CD14-positive monocyte (primary cell): ENCODE measurements at regions not wholly inside any gene's neighbourhood (a gene's known extent, or its start where the extent isn't known, plus 50 kb on each side); places are given as distances from the start of the nearest gene placed in this dataset.

Source experiments
- DNase-seq, 3 donors: peaks; one replicate each; pipeline ENCODE4 v3.0.0-alpha.2; 2011 to 2022
- H2AFZ ChIP-seq: 2 replicates; pipeline ENCODE4 v1.6.0; 2012; ENCODE audit warnings: mild to moderate bottlenecking, low read depth, low read length, inconsistent platforms; ENCODE audit not compliant: insufficient read depth, poor library complexity, severe bottlenecking
- H3K27ac ChIP-seq, 2 donors: 1 replicate in 1 of 2; 2 replicates in 1 of 2; pipeline ENCODE4 v1.5.1; 2012 to 2013; ENCODE audit warnings: low read length in 2 of 2, control low read depth in 1 of 2, inconsistent platforms in 1 of 2, low read depth in 1 of 2, mild to moderate bottlenecking in 1 of 2
- H3K27me3 ChIP-seq, 2 donors: one replicate each; pipeline versions ENCODE4 v1.6.0 to v1.6.1; 2011 to 2013; ENCODE audit warnings: low read length in 2 of 2; ENCODE audit not compliant: control insufficient read depth in 2 of 2, insufficient read depth in 2 of 2
- H3K36me3 ChIP-seq, 2 donors: replicated peaks in 1 of 2; 1 replicate in 1 of 2; 2 replicates in 1 of 2; pipeline versions ENCODE4 v1.5.1 to v1.6.1; 2012 to 2013; ENCODE audit warnings: low read length in 2 of 2, control low read depth in 1 of 2, inconsistent platforms in 1 of 2, mild to moderate bottlenecking in 1 of 2; ENCODE audit not compliant: insufficient read depth in 2 of 2, control insufficient read depth in 1 of 2
- H3K4me1 ChIP-seq, 2 donors: 1 replicate in 1 of 2; 2 replicates in 1 of 2; pipeline versions ENCODE4 v1.5.1 to v1.6.1; 2012 to 2013; ENCODE audit warnings: low read length in 2 of 2, control low read depth in 1 of 2, inconsistent platforms in 1 of 2, mild to moderate bottlenecking in 1 of 2, moderate library complexity in 1 of 2; ENCODE audit not compliant: insufficient read depth in 2 of 2, control insufficient read depth in 1 of 2
- H3K4me2 ChIP-seq: replicated peaks from 2 replicates; pipeline ENCODE3; 2012; ENCODE audit warnings: low read length, moderate library complexity, mild to moderate bottlenecking; ENCODE audit not compliant: poor library complexity, severe bottlenecking; ENCODE audit errors: extremely low read depth
- H3K4me3 ChIP-seq, 3 experiments: fragments of 200-600 bp in 1 of 3; sonication (generic) in 1 of 3; replicated peaks in 1 of 3; 1 replicate in 2 of 3; 2 replicates in 1 of 3; pipeline ENCODE4 v1.5.1; 2011 to 2013; ENCODE audit warnings: low read length in 3 of 3, mild to moderate bottlenecking in 3 of 3, control low read depth in 2 of 3, low read depth in 2 of 3, inconsistent platforms in 1 of 3, moderate library complexity in 1 of 3
- H3K79me2 ChIP-seq: 2 replicates; pipeline ENCODE4 v1.6.0; 2012; ENCODE audit warnings: mild to moderate bottlenecking, control low read depth, inconsistent platforms, low read length, moderate library complexity; ENCODE audit not compliant: insufficient read depth
- H3K9ac ChIP-seq: 2 replicates; pipeline ENCODE4 v1.6.0; 2017; ENCODE audit warnings: low read length, mild to moderate bottlenecking; ENCODE audit not compliant: insufficient read depth, poor library complexity, severe bottlenecking
- H3K9me3 ChIP-seq, 2 donors: replicated peaks in 1 of 2; 1 replicate in 1 of 2; 2 replicates in 1 of 2; pipeline versions ENCODE4 v1.5.1 to v1.6.1; 2012 to 2013; ENCODE audit warnings: low read length in 2 of 2, control low read depth in 1 of 2; ENCODE audit not compliant: control insufficient read depth in 1 of 2, insufficient read depth in 1 of 2
- H4K20me1 ChIP-seq: 2 replicates; pipeline ENCODE4 v1.6.0; 2012; ENCODE audit warnings: mild to moderate bottlenecking, low read length, control low read depth, moderate library complexity; ENCODE audit not compliant: insufficient read depth
- H3K27ac Mint-ChIP-seq, 7 donors: one replicate each; pipeline ENCODE4 v1.8.0; 2020; ENCODE audit warnings: mild to moderate bottlenecking in 7 of 7, mixed read lengths in 7 of 7, moderate library complexity in 6 of 7, inconsistent platforms in 2 of 7
- H3K27me3 Mint-ChIP-seq, 3 donors: one replicate each; pipeline ENCODE4 v1.8.0; 2021 to 2022; ENCODE audit warnings: low read depth in 3 of 3, mild to moderate bottlenecking in 3 of 3, mixed read lengths in 3 of 3, moderate library complexity in 3 of 3, inconsistent platforms in 1 of 3
- H3K36me3 Mint-ChIP-seq, 2 donors: one replicate each; pipeline ENCODE4 v1.8.0; 2020; ENCODE audit warnings: mixed read lengths in 2 of 2, inconsistent platforms in 1 of 2, mild to moderate bottlenecking in 1 of 2
- H3K4me1 Mint-ChIP-seq: one replicate; pipeline ENCODE4 v1.8.0; 2020; ENCODE audit warnings: mild to moderate bottlenecking, mixed read lengths
- H3K4me3 Mint-ChIP-seq, 2 donors: one replicate each; pipeline ENCODE4 v1.8.0; 2020; ENCODE audit warnings: mild to moderate bottlenecking in 2 of 2, mixed read lengths in 2 of 2, moderate library complexity in 1 of 2
- H3K9me3 Mint-ChIP-seq, 7 donors: one replicate each; pipeline ENCODE4 v1.8.0; 2020 to 2022; ENCODE audit warnings: mixed read lengths in 7 of 7, mild to moderate bottlenecking in 6 of 7, moderate library complexity in 6 of 7, inconsistent platforms in 2 of 7
- CTCF ChIP-seq: fragments of 200-600 bp; IDR thresholded peaks from one replicate; pipeline ENCODE4 v1.8.0; 2022; ENCODE audit warnings: antibody characterized with exemption, mild to moderate bottlenecking
- WGBS: methylation state at CpG from one replicate; pipeline ENCODE4 v1.1.5; 2013; ENCODE audit warnings: missing lambda C conversion rate; ENCODE audit not compliant: insufficient coverage; 5-methylcytosine and 5-hydroxymethylcytosine counted together
- intact Hi-C, 2 donors: fragments of 100-400 bp; cut with micrococcal nuclease; formaldehyde crosslinking; loops; one replicate each; pipeline versions ENCODE4 v1.15.0 to v1.15.1; 2023

- intact Hi-C loops = no loop called here
- H3K9me3 Mint-ChIP-seq = peaks cover 0 to 2% (median 0%) of the 10 kb centered on the region in 7 donors
- no peak overlapping the region for H3K27ac Mint-ChIP-seq
- no peak for DNase-seq
- WGBS = no CpG with 5 or more reads among the region's 5 CpGs
- no peak overlapping the region for H3K27ac ChIP-seq
- H3K4me3 ChIP-seq = no peak overlapping the region
- no peak overlapping the region for H2AFZ ChIP-seq
- H3K4me1 Mint-ChIP-seq = no peaks in the 10 kb centered on the region
- TF ChIP-seq CTCF = no peak
- H3K4me1 ChIP-seq = no peaks in the 10 kb centered on the region
- H3K4me2 ChIP-seq = no peak overlapping the region
- no peaks in the 10 kb centered on the region for H4K20me1 ChIP-seq
- H3K36me3 ChIP-seq = no peaks in the 10 kb centered on the region
- H3K27me3 ChIP-seq = no peaks in the 10 kb centered on the region
- H3K79me2 ChIP-seq = no peaks in the 10 kb centered on the region
- no peak overlapping the region for H3K9ac ChIP-seq
- H3K9me3 ChIP-seq = no peaks in the 10 kb centered on the region
- H3K27me3 Mint-ChIP-seq = no peaks in the 10 kb centered on the region
- no peak overlapping the region for H3K4me3 Mint-ChIP-seq
- H3K36me3 Mint-ChIP-seq = no peaks in the 10 kb centered on the region
These were observed 937.8 kb upstream of the MANEA start for GRCh38 chr6:94639564-94639963.

- intact Hi-C loops = no loop called here
- no CpG with 5 or more reads among the region's 4 CpGs for WGBS
- no peak overlapping the region for H3K4me3 Mint-ChIP-seq
These were observed 940.5 kb upstream of the MANEA start for GRCh38 chr6:94636780-94637385.

More at GRCh38 chr6:94636780-94637385, 940.5 kb upstream of the MANEA start:
- H3K27ac Mint-ChIP-seq = no peak overlapping the region
- Histone ChIP-seq H3K27me3 (no peaks in the 10 kb centered on the region), H4K20me1 (no peaks in the 10 kb centered on the region), H3K36me3 (no peaks in the 10 kb centered on the region), H3K4me1 (no peaks in the 10 kb centered on the region), H3K27ac (no peak overlapping the region), H3K9me3 (no peaks in the 10 kb centered on the region), H3K79me2 (no peaks in the 10 kb centered on the region), H3K4me2 (no peak overlapping the region), H2AFZ (no peak overlapping the region), H3K4me3 (no peak overlapping the region), H3K9ac (no peak overlapping the region)
- H3K36me3 Mint-ChIP-seq = no peaks in the 10 kb centered on the region
- TF ChIP-seq CTCF = no peak
- no peaks in the 10 kb centered on the region for H3K9me3 Mint-ChIP-seq
- no peak for DNase-seq
- H3K27me3 Mint-ChIP-seq = no peaks in the 10 kb centered on the region
- no peaks in the 10 kb centered on the region for H3K4me1 Mint-ChIP-seq
